Amygdala (tissue), 56 donors: ENCODE measurements at regions not wholly inside any gene's neighbourhood (a gene's known extent, or its start where the extent isn't known, plus 50 kb on each side); places are given as distances from the start of the nearest gene placed in this dataset.

Source experiments
- DNase-seq, 56 donors: peaks; one replicate each; lab custom pipeline; 2025; lab: John Stamatoyannopoulos, UW

GRCh38 chr7:136079934-136080333 is 102.8 kb upstream of the MTPN start:
- DNase-seq = no peak

- DNase-seq = no peak
These were observed 102.3 kb upstream of the MTPN start for GRCh38 chr7:136079478-136079892.

DNA sequence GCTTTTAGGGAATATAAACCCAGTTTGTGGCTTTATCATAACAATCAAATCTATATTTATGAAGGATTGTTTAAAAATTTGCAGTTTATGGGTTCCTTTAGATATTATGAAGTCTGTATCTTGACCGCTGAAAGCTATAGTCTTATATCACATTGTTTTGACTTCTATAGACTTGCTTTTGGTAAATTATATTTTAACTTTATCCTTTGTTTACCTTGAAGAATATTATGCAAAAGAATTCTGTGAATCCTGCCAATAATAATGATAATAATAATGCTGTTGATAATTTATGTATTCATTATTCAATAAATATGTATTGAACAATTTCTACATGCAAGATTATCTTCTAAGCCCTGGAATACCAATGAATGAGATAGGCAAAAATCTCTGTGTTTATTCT is 101.9 kb upstream of the MTPN start:
- no peak for DNase-seq

DNA sequence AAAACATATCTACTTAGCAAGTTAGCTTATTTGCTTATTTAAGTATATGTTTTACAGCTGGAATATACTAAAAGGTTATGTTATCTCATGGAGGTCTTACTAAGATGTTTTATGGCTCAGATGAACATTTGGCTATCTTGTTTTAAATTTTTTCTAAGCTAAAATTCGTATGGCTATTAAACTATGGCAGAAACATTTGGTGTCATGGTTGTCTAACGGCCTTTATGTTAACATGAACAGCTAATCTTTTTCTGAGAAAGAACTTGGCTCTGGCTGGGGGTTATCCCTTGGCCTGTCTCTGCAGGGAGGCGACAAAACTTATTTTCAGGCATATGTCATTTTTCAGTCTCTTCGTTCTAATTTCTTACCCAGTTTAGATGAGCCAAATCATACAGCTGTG is 101.5 kb upstream of the MTPN start:
- no peak for DNase-seq

DNA sequence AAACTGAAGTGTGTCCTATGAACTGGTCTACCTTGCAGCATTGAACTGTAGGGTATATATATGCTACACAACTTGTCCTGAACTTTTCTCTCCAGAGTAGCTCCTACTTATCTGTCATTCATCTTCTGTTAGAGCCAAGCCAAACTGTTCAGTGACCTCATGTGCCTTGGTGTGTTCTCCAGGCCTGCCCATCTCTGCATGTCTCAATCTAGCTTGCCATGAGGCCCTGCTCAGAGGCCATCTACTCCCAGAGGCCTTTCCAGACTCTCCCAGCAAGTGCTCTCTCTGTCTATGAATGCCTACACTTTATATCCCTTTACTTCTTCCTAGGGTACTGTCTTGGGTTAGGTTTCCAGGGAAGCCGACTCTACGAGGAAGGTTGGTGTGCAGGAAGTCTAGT is 99.8 kb upstream of the MTPN start:
- no peak for DNase-seq

- DNase-seq = no peak
These were observed 97.7 kb upstream of the MTPN start for GRCh38 chr7:136074843-136075242.

- DNase-seq = no peak
These were observed 95.3 kb upstream of the MTPN start for GRCh38 chr7:136072447-136072846.

- no peak for DNase-seq
These were observed 93.8 kb upstream of the MTPN start for GRCh38 chr7:136070736-136071505.

DNA sequence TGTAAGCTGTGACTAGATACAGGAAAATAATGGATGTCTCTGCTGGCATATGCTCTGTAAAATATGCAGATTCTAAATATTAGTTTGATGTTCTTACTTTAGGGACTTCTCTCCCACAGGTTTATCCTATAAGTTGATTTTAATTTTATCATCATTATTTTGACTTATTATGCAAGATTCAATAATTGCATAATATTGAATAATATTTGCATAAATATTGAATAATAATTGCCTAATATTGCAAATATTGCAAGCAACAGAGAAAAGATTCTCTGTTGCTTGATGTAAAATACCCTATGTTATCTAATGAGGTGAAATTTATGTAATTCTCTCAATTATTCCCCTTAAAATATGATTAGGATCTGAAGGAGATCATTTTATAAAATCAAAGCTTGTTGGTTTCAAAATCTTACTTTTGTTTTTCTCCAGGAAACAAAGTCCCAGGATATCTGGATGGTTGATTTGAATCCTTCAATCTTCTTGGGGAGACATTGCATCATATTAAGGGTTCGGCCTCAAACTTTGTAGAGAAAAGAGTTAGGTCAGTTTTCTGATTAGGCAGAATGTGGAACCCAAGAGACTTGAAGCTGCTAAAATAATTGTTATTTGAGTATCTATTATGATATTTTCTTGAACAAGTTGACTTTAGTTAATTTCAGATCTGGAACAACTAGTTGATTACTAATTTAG is 92.8 kb upstream of the MTPN start:
- no peak for DNase-seq

- DNase-seq = no peak
These were observed 90.1 kb upstream of the MTPN start for GRCh38 chr7:136067277-136067676.

GRCh38 chr7:136066304-136067143 is 89.4 kb upstream of the MTPN start:
- DNase-seq = no peak

DNA sequence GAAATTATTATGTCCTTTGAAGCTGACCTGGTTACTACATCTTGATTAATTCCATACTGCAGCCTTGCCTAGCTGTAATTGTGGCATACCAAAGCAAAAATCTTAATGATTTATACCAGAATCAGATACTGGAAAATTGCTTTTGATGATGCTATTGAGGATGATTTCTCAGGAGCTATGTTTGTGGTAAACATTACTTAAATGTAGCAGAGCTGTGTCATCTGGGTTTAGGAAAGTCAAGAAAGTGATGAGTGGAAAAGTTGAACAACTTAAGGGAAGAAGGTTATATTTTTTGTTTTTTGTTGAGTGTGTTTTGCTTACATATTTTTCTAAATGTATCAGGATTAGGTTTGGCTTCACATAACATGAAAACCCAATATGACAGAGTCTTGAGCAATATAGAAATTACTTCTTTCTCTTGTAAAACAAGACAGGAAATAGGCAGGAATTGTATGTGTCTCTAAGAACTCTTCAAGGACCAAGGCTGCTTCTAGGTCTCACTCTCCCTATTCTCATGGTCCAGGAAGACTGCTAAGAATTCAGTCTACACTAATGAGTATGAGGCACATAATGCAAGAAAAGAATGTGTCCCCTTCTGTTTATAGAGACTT is 87.6 kb upstream of the MTPN start:
- no peak for DNase-seq

DNA sequence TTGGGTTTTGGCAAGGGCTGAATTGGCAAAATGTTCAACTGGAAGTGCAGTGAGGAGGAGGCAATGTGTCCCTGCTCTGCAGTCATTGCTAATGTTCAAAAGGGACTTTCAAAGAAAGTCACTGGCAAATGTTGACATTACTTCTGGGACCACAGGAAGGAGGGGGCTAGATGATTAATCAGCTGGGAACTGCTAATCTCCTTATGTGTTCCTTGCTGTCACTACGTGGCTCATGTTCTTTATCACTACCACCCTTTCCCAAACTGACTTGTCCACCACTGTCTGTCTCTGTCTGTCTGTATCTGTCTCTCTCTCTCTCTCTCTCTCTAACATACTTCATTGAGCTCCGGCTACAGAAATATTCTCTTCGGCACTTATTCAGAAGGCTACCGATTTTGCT is 86.9 kb upstream of the MTPN start:
- DNase-seq = no peak

DNA sequence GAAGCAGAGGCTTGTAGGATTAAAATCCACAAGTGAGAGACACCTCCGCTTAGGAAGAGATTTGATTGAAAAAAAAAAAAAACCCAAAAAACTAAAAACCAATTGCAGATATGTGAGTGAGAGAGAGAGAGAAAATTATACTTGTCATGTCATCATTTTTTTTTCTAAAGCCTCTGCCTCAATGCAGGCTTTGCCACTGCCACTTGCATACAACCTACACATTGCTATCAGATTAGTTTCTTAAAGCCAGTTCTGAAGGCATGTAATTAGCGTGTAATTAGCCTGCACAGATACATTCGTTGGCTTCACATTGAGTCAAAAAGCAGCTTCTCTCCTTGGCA is 86.1 kb upstream of the MTPN start:
- no peak for DNase-seq

DNA sequence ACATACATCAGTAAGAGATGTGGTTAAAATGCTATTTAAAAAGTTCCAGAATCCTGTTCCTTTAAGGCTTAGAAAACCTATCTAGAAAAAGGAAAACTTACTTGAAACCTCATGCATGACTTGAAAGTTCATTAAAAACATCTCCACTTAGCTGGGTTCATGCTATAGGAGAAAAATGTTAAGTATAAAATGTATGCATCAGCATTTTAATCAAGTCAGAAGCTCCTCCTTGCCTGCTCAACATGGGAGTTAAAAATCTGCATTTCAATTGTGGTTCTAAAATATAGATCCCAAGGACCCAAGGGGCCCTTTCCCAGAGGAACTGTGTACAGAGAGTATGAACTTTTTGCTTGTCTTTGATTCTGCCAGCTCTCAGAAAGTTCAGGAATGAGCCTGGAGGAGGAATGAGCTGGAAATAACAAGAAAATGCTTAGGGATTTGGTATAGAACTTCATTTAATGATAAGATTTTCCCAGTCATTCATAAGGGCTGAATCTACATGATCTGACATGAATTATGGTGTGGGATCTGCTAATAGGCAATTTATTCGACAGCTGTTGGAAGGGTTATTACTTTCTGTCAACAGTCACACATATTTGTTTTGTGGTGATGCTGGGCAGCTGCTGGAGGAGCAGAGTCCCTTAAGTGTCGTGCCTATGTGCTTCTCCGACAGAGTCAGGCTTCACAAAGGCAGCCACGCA is 85.6 kb upstream of the MTPN start:
- no peak for DNase-seq

GRCh38 chr7:136061433-136061832 is 84.3 kb upstream of the MTPN start:
- DNase-seq = no peak

DNA sequence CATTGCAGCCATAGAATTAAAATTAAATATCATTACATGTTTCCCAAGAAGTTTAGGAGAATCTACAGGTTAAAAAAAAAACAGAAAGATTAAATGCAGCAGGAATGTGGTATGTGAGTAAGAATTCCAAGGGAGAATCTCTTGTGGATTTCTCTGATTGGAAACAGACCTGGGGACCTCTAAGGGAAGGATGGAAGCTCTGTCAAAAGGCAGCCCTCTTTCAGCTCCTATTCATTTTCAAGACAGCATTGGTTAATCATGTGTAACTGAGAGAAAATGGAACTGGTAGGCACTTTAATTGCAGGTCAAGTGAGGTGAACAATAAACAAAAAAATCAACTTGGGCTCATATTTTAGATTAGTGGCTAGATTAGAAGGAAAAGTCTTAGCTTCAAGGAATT is 81.4 kb upstream of the MTPN start:
- DNase-seq = no peak

DNA sequence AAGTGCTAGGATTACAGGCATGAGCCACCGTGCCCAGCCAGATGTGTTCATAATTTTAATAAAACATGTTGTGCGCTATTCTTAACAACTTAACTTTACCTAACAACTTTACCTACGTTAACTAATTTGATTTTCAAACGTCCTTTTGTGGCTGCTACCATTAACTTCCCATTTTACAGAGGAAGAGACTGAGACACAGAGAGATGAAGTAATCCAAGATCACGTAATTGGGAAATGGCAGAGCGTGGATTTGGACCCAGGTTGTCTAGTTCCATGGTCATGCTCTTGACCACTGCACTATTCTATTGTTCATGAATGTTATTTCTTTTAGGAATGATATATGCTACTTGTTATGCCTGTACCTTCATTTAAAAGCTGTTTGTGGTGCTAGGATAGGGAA is 80.3 kb upstream of the MTPN start:
- DNase-seq = no peak

- peak in 2 of 56 donors; percentile 2 to 3 for DNase-seq
These were observed 79.6 kb upstream of the MTPN start for GRCh38 chr7:136056651-136057231.

DNA sequence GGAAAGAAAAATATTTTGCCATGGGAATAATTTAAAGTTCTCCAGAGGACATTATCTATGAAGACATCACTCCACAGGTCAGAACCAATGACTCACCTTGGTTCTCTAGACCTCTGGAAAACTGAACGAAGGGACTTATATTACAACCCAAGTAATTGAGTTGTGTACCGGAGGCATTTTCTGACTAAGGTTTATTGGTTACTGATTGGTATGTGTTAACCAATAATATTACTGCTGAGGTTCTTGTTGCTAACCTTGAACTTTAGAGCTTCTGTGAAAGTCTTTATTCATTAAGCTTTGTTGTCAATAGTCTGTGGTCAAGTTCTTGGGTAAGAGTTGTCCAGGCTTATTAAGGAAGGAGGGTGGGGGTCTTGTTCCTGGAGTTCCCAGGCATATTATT is 78.1 kb upstream of the MTPN start:
- DNase-seq = no peak
